GM21360 (cell line): ENCODE measurements at regions not wholly inside any gene's neighbourhood (a gene's known extent, or its start where the extent isn't known, plus 50 kb on each side); places are given as distances from the start of the nearest gene placed in this dataset.

Experiments used
- ATAC-seq: cut with Tn5 transposase; IDR thresholded peaks from one replicate; pipeline ENCODE4 v1.9.1; 2021; ENCODE audit warnings: mild to moderate bottlenecking, moderate library complexity; ENCODE audit not compliant: unreplicated experiment

GRCh38 chr1:188364927-188365449, 1536.2 kb downstream of the PLA2G4A start:
- ATAC-seq: no peak

GRCh38 chr1:188365874-188366273, 1537.1 kb downstream of the PLA2G4A start:
- ATAC-seq: no peak

GRCh38 chr1:188367661-188368060, 1538.9 kb downstream of the PLA2G4A start:
- ATAC-seq: no peak

DNA sequence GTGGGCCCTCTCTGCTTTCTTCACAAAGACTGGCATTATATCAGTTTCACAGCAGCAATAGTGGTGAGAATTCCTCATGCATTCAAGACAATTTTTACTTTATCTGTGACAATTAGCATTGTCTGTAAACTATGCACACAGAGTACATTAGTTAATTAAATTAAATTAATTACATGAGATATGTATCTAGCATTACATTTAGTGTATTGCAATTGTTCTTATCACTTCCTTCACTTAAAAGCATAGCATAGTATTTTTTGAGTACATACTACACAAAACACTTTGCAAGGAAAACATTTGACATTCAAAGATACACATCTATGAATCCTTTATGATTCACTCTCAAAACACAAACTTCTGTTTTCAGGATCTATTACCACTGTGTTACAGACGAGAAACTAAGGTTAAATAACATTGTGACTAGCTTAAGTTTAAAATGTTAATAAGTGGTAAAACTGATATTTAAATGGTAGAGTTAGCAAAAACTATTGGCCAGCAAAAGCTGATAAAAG, 1542.6 kb downstream of the PLA2G4A start:
- ATAC-seq: no peak

- ATAC-seq: no peak
Observed at GRCh38 chr1:188372821-188373220, 1544.1 kb downstream of the PLA2G4A start.

- ATAC-seq: no peak
Observed at GRCh38 chr1:188382851-188383250, 1554.1 kb downstream of the PLA2G4A start.

DNA sequence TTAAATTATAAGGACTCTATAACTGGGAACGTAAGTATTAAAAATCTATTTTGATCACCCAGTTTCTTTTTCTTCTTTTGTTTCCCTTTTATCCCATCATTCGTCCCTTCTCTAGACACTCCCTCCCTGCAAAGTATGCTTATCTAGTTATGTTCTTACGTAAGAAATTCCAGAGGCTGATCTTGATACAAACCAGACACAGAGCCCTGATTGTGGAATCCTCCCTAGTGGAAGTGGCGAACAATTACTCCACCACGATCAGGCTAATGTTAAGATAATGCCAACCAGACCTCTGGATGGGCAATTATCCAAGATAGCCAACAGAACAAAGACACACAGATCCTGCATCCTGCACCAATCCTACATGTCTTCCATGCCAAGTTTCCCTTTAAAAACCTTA, 1557.4 kb downstream of the PLA2G4A start:
- ATAC-seq: no peak

GRCh38 chr1:188386666-188387065, 1557.9 kb downstream of the PLA2G4A start:
- no peak for ATAC-seq

DNA sequence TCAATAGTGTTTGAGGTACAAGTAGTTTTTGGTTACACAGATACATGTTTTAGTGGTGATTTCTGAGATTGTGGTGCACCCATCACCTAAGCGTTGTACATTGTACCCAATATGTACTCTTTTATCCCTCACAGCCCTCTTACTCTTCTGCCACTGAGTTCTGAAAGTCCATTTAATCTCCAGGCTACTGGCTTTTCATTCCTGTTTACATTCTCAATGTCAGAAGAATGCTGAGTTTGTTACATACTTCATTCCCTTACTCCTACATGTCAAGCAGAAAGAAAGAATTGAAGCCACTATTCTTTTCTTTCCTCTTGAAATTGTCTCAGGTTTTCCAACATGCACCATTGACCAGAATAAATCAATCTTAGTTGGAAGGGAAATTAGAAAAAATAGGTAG, 1565.9 kb downstream of the PLA2G4A start:
- ATAC-seq: no peak

GRCh38 chr1:188397521-188397920, 1568.8 kb downstream of the PLA2G4A start:
- no peak for ATAC-seq

DNA sequence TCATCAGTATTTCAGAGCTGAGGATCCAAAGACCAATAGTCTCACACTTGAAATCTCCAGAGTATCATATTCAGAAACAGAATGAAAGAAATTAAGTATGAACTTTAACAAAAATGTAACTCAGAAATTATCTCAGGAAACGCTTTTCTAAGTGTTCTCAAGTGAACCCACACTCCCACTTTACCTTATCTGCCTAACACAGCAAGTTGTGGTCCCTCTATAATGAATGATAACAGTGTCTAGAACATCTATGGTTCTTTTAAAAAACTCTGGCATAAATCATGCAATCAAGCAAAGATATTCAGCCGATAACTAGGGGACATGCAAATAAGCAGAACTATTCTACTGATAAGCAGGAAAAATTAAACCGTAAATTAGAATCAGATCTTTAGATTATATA, 1574.2 kb downstream of the PLA2G4A start:
- ATAC-seq: no peak

GRCh38 chr1:188406636-188407035, 1577.9 kb downstream of the PLA2G4A start:
- ATAC-seq: no peak

DNA sequence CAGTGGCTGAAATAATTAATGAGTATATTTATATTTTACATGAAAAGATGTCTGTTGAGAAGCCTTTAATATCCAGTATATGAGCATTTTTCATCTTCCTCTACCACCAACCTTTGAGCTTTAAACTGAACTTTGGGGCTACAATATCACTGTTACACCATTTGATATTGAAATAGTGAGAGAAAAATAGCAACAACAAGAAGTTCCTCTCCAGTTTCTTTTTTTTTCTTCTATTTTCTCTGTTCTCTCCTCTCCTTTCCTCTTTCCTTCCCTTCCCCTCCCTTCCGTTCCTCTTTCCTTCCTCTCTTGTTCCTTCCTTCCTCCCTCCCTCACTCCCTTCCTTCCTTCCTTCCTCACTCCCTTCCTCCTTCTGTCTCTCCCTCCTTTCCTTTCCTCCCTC, 1591.4 kb downstream of the PLA2G4A start:
- ATAC-seq: no peak

GRCh38 chr1:188423073-188423472, 1594.3 kb downstream of the PLA2G4A start:
- ATAC-seq: no peak

DNA sequence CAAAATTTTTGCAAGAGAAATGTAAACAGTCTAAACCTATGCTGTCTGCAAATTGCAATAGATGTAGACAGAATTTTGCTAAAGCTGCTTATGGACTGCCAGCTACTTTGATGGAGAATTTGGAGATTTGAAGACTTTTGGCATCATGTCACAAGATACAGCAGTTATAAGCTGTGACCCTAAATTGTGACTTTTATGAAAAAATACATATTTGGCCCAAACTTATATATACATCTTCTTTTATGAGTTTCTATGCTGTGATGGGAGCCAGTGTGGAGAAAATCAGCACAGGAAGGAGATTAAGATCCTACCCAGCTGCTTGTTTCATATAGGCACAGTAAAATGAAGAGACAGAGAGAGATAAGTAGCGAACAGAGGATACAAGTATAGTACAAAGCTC, 1595.4 kb downstream of the PLA2G4A start:
- ATAC-seq: no peak

DNA sequence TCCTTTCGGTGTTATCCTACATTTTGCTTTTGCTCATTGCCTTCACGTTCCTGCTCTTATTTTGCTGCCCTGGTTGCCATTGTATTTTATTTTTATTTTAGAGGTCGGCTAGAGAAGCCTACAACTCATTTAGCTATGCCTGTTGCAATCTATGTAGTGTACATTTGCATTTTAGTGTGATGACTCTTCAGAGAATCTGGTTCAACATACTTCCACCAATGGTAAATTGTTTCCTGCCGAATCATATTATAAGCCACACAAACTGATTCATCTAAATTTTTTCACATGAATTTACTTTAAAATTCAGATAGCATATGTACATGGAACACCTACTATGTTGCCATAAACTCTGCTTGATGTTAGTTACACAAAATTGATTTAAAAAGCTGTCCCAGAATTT, 1596.9 kb downstream of the PLA2G4A start:
- ATAC-seq: no peak

GRCh38 chr1:188426561-188426960, 1597.8 kb downstream of the PLA2G4A start:
- ATAC-seq: no peak

DNA sequence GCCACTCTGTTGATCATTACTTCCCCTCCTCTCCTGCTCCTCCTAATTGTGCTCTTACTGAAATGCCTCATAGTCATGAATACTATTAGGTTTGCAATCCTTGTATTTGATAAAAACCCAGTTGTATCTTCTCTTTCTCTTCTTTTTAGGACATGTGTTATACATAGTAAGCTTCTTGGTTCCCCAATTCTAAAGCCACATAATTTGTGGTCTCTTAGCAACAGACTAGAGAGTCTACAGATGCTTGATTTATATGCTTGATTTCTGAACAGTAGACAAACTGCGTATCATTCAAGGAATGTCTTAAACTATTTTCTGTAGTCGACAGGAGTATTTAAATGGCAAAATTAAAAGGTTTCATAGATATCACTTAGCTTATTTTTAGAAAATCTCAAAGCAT, 1598.9 kb downstream of the PLA2G4A start:
- ATAC-seq: no peak

DNA sequence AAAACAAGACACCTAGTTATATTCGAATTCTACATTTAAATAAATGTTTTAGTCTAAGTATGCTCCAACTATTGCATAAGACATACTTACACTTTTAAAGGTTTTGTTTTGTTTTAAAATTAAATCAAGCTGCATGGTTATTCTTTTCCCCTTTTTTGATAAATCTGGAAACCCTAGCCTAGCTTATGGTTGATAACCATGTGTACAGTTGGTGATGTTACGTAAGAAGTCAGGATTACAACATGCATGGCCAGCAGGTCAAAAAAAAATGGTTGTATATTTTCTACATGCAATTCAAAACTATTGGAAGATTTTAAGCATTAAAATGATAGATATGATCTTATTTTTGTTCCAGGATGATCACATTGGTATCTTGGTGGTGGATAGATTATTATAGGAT, 1600.6 kb downstream of the PLA2G4A start:
- no peak for ATAC-seq

DNA sequence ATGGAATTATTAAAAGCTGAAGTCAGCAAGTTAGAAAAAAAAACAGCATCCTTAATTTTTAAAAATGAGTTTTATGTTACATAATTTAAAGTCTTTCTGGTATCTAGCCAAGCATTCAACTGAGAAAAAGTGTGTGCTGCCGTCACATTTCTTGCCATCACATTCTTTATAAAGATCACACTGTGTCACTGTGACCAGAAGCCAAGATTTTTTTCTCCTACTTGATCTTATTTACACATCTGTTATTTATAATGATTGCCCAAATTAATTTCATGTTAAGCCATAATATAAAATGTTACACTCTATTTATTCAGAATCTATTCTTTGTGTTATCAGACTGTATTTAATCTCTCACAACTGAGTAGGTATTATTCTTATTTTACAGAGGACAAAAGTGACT, 1603.7 kb downstream of the PLA2G4A start:
- ATAC-seq: no peak

- ATAC-seq: no peak
Observed at GRCh38 chr1:188433425-188433824, 1604.7 kb downstream of the PLA2G4A start.

DNA sequence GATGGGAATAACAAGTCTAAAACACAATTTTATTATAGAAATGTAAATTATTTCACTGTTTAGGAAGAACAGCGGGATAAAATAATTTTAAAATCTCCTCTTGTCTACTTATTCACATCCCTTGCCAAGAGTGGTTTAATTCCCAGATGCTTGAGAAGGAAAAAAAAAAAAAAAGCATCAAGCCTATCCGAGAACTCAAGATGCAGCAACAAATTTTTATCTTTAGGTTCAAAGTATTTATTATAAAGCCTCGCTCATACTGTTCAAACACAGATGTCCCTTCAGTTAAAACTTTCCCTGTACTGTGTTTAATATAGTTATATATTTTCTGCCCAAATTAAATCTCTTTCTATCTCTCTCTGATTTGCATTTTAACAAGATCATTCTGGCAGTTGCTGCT, 1615.8 kb downstream of the PLA2G4A start:
- ATAC-seq: no peak

- no peak for ATAC-seq
Observed at GRCh38 chr1:188462837-188463236, 1634.1 kb downstream of the PLA2G4A start.
